Thoracic aorta (tissue), 2 donors: ENCODE measurements at regions not wholly inside any gene's neighbourhood (a gene's known extent, or its start where the extent isn't known, plus 50 kb on each side); places are given as distances from the start of the nearest gene placed in this dataset.
"Not testable (repeated sequence)": the region's sequence is repeated elsewhere in the genome, so short reads cannot be mapped to it uniquely, and the experiment has no call there.

Experiments used
- ATAC-seq: fragments of 150-250 bp; one replicate; pipeline ENCODE4 v1.8.0; 2017; ENCODE audit warnings: low read depth; ENCODE audit not compliant: insufficient number of reproducible peaks, low FRiP score
- DNase-seq: peaks from one replicate; pipeline ENCODE4 v3.0.0-alpha.2; 2020; ENCODE audit warnings: low spot score
- H3K27ac ChIP-seq, 2 donors: fragments of 200-600 bp; sonication (generic); 1 replicate in 1 of 2; 2 replicates in 1 of 2; pipeline ENCODE4 v1.5.1; 2016; ENCODE audit warnings: mild to moderate bottlenecking in 2 of 2, moderate library complexity in 2 of 2
- H3K27me3 ChIP-seq: fragments of 200-600 bp; sonication (generic); replicated peaks from 2 replicates; pipeline ENCODE4 v1.6.0; 2016; ENCODE audit warnings: mild to moderate bottlenecking; ENCODE audit not compliant: insufficient read depth
- H3K36me3 ChIP-seq: fragments of 200-600 bp; sonication (generic); one replicate; pipeline ENCODE4 v1.5.1; 2016
- H3K4me1 ChIP-seq, 2 donors: fragments of 200-600 bp; sonication (generic); 1 replicate in 1 of 2; 2 replicates in 1 of 2; pipeline versions ENCODE4 v1.5.1 to v1.6.0; 2016; ENCODE audit warnings: low read depth in 2 of 2, mild to moderate bottlenecking in 1 of 2; ENCODE audit not compliant: control insufficient read depth in 1 of 2
- H3K4me3 ChIP-seq: fragments of 200-600 bp; sonication (generic); 2 replicates; pipeline ENCODE4 v1.5.1; 2016; ENCODE audit warnings: mild to moderate bottlenecking
- H3K9me3 ChIP-seq: fragments of 200-600 bp; sonication (generic); 2 replicates; pipeline ENCODE4 v1.5.1; 2016
- TF ChIP-seq, protein P1 (sequence below): fragments of 200-600 bp; sonication (generic); IDR thresholded peaks from one replicate; pipeline ENCODE4 v1.5.1; 2019; ENCODE audit warnings: antibody characterized with exemption

- TF ChIP-seq, protein P1, sequence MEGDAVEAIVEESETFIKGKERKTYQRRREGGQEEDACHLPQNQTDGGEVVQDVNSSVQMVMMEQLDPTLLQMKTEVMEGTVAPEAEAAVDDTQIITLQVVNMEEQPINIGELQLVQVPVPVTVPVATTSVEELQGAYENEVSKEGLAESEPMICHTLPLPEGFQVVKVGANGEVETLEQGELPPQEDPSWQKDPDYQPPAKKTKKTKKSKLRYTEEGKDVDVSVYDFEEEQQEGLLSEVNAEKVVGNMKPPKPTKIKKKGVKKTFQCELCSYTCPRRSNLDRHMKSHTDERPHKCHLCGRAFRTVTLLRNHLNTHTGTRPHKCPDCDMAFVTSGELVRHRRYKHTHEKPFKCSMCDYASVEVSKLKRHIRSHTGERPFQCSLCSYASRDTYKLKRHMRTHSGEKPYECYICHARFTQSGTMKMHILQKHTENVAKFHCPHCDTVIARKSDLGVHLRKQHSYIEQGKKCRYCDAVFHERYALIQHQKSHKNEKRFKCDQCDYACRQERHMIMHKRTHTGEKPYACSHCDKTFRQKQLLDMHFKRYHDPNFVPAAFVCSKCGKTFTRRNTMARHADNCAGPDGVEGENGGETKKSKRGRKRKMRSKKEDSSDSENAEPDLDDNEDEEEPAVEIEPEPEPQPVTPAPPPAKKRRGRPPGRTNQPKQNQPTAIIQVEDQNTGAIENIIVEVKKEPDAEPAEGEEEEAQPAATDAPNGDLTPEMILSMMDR: no peak
- Histone ChIP-seq H3K27me3 (no peaks in the 10 kb centered on the region), H3K36me3 (no peaks in the 10 kb centered on the region), H3K4me3 (no peak overlapping the region), H3K9me3 (no peaks in the 10 kb centered on the region), H3K27ac (no peak overlapping the region), H3K4me1 (peaks cover 0 to 2% of the 10 kb centered on the region in 2 donors)
- ATAC-seq (no peak), DNase-seq (no peak)
Measured at GRCh38 chr9:110015759-110016158, 192.2 kb downstream of the C9orf152 start.

DNA sequence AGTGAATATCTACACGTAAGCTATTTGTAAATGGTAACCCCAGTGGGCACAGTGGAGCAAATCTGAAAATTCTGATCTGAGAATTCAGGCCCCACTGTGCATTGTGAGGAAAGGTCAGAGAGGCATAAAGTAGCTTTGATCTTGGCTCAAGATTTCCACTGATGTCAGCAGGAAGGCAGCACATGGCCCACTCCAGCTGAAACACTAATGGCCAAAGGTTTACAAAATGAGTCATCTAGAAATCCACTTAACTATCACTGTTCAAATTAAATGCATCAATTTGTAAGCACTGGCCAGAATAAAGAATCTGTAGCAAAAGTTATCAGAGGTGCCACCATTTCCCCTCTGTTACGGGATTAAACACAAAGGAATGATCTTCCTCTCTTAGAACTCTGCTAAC lies 191.6 kb downstream of the C9orf152 start:
- no peak for ATAC-seq
- Histone ChIP-seq H3K36me3 (no peaks in the 10 kb centered on the region), H3K9me3 (no peaks in the 10 kb centered on the region), H3K4me1 (peaks cover 0 to 6% of the 10 kb centered on the region in 2 donors), H3K27me3 (no peaks in the 10 kb centered on the region), H3K27ac (no peak overlapping the region), H3K4me3 (no peak overlapping the region)
- TF ChIP-seq, protein P1: no peak
- DNase-seq: no peak

DNA sequence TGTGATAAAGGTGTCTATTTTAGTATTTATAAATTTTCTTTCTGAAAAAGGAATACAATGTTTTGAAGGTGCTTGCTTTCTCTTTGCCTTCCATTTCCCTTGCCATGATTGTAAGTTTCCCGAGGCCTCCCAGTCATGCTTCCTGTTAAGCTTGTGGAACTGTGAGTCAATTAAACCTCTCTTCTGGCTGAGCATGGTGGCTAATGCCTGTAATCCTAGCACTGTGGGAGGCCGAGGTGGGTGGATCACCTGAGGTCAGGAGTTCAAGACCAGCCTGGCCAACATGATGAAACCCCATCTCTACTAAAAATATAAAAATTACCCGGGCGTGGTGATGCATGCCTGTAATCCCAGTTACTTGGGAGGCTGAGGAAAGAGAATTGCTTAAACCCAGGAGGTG lies 187.7 kb downstream of the C9orf152 start:
- H3K27me3 ChIP-seq, DNase-seq, H3K9me3 ChIP-seq, H3K36me3 ChIP-seq, H3K27ac ChIP-seq, H3K4me3 ChIP-seq, ATAC-seq: not testable (repeated sequence)
- peaks cover 10% of the 10 kb centered on the region in 2 donors for H3K4me1 ChIP-seq

GRCh38 chr9:110021891-110022290 lies 186.1 kb downstream of the C9orf152 start:
- Histone ChIP-seq H3K4me1 (peaks cover 8 to 10% of the 10 kb centered on the region in 2 donors), H3K36me3 (no peaks in the 10 kb centered on the region), H3K4me3 (no peak overlapping the region), H3K27ac (peak overlapping the region; percentile 1 to 7), H3K27me3 (no peaks in the 10 kb centered on the region), H3K9me3 (no peaks in the 10 kb centered on the region)
- DNase-seq (no peak), ATAC-seq (peak; percentile 50)
- TF ChIP-seq, protein P1: no peak

GRCh38 chr9:110023221-110023620 lies 184.7 kb downstream of the C9orf152 start:
- H3K4me3 ChIP-seq, ATAC-seq, H3K27me3 ChIP-seq, H3K27ac ChIP-seq, H3K9me3 ChIP-seq, DNase-seq, H3K36me3 ChIP-seq: not testable (repeated sequence)
- H3K4me1 ChIP-seq: peaks cover 16 to 23% of the 10 kb centered on the region in 2 donors

- TF ChIP-seq, protein P1: no peak
- H3K36me3 ChIP-seq: no peaks in the 10 kb centered on the region
- no peak overlapping the region for H3K4me3 ChIP-seq
- H3K9me3 ChIP-seq: no peaks in the 10 kb centered on the region
- DNase-seq (no peak), ATAC-seq (no peak)
- no peaks in the 10 kb centered on the region for H3K27me3 ChIP-seq
- H3K27ac ChIP-seq: no peak overlapping the region
- H3K4me1 ChIP-seq: peaks cover 38 to 48% of the 10 kb centered on the region in 2 donors
Measured at GRCh38 chr9:110025551-110026170, 182.3 kb downstream of the C9orf152 start.
